ENCODE measurements at regions not wholly inside any gene's neighbourhood (a gene's known extent, or its start where the extent isn't known, plus 50 kb on each side); places are given as distances from the start of the nearest gene placed in this dataset.

DNA sequence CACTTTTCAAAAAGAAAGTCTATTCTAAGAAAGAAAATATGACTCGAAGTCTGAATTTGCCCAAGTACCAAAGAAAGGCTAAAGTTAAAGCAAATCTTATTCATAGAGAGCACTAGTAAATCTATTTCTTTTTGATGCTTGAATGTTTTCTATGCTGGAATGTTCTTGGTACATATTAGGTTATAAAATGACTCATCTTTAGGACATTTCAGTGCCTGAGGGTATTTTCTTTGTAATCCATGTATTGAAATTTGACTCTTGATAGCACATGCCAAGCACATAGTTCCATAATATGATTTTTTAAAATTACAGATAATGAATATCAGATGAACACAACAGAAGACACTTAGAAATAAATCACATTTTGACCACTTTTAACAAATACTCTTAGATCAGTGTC is 232.8 kb downstream of the TRIML1 start:
- TF ChIP-seq CTCF (IDR thresholded peaks at IDR 0.05) (no peak), REST (IDR thresholded peaks at IDR 0.05; ENCODE audit: insufficient read depth in 1 of 2, low read depth in 2 of 2, low read length in 1 of 2) (no peak), TCF7L2 (IDR thresholded peaks at IDR 0.05; ENCODE audit: low read depth, low read length) (no peak), POLR2AphosphoS5 (IDR thresholded peaks at IDR 0.05; ENCODE audit: low read depth, low read length) (no peak)
